HCT116 (cell line): ENCODE measurements at regions not wholly inside any gene's neighbourhood (a gene's known extent, or its start where the extent isn't known, plus 50 kb on each side); places are given as distances from the start of the nearest gene placed in this dataset.

Experiments
- CEBPB ChIP-seq: IDR thresholded peaks from 2 replicates; pipeline ENCODE4 v1.6.1; 2012; ENCODE audit warnings: low read depth
- CTCF ChIP-seq, 3 experiments: fragments of 200-600 bp in 1 of 3; sonication (generic) in 1 of 3; IDR thresholded peaks in 2 of 3; conservative IDR thresholded peaks in 1 of 3; 2 replicates each; pipeline ENCODE4 v1.5.1; 2012 to 2017; ENCODE audit warnings: low read depth in 2 of 3, low read length in 2 of 3, antibody characterized with exemption in 1 of 3, borderline replicate concordance in 1 of 3, control low read depth in 1 of 3, mild to moderate bottlenecking in 1 of 3, mixed read lengths in 1 of 3, mixed run types in 1 of 3, moderate library complexity in 1 of 3; ENCODE audit not compliant: insufficient read depth in 1 of 3
- EGR1 ChIP-seq: IDR thresholded peaks from 2 replicates; pipeline ENCODE4 v1.6.1; 2012; ENCODE audit warnings: low read depth
- EZH2 ChIP-seq: fragments of 200-600 bp; sonication (generic); IDR thresholded peaks from 2 replicates; pipeline ENCODE4 v1.6.1; 2017; ENCODE audit warnings: antibody characterized with exemption, mixed run types
- EZH2phosphoT487 ChIP-seq: fragments of 200-600 bp; IDR thresholded peaks from 2 replicates; pipeline ENCODE4 v1.6.1; 2018; ENCODE audit warnings: antibody characterized with exemption, borderline replicate concordance
- JUND ChIP-seq: IDR thresholded peaks from 2 replicates; pipeline ENCODE4 v1.6.1; 2012
- POLR2A ChIP-seq: IDR thresholded peaks from 2 replicates; pipeline ENCODE4 v1.7.0; 2011; ENCODE audit warnings: borderline replicate concordance; ENCODE audit not compliant: insufficient read depth, insufficient read length; ENCODE audit errors: extremely low read depth
- POLR2AphosphoS5 ChIP-seq: IDR thresholded peaks from 2 replicates; pipeline ENCODE4 v1.6.1; 2011; ENCODE audit warnings: mild to moderate bottlenecking, low read depth, low read length, moderate library complexity
- SP1 ChIP-seq: IDR thresholded peaks from 2 replicates; pipeline ENCODE4 v1.6.1; 2012; ENCODE audit warnings: low read depth
- SRF ChIP-seq: IDR thresholded peaks from 2 replicates; pipeline ENCODE4 v1.6.1; 2012; ENCODE audit warnings: low read depth
- YY1 ChIP-seq: IDR thresholded peaks from 2 replicates; pipeline ENCODE4 v1.6.1; 2011; ENCODE audit warnings: low read length, low read depth, moderate library complexity, mild to moderate bottlenecking; ENCODE audit not compliant: insufficient replicate concordance; ENCODE audit errors: extremely low read depth
- ZFX ChIP-seq: fragments of 450-650 bp; IDR thresholded peaks from 2 replicates; pipeline ENCODE4 v1.6.1; 2017

GRCh38 chr7:52955522-52955921 lies 79.9 kb upstream of the POM121L12 start:
- TF ChIP-seq CTCF (IDR thresholded peaks at IDR 0.05 in 2 of 3, conservative IDR thresholded peaks at IDR 0.05 in 1 of 3; ENCODE audit: borderline replicate concordance in 1 of 3, insufficient read depth in 1 of 3, low read depth in 2 of 3, low read length in 2 of 3): no peak
- no peak for TF ChIP-seq EZH2
- no peak for TF ChIP-seq ZFX
- no peak for TF ChIP-seq POLR2AphosphoS5
- TF ChIP-seq EGR1: no peak
- no peak for TF ChIP-seq POLR2A
- no peak for TF ChIP-seq JUND
- TF ChIP-seq SP1: no peak
- no peak for TF ChIP-seq YY1
- TF ChIP-seq EZH2phosphoT487: no peak
- TF ChIP-seq SRF: no peak
- no peak for TF ChIP-seq CEBPB
